ENCODE measurements at regions not wholly inside any gene's neighbourhood (a gene's known extent, or its start where the extent isn't known, plus 50 kb on each side); places are given as distances from the start of the nearest gene placed in this dataset.

GRCh38 chr10:33676606-33677339 lies 342.3 kb upstream of the NRP1 start:
- DNase-seq (ENCODE audit: insufficient read length, low spot score) (no peak), FAIRE-seq (no peak)
- TF ChIP-seq PAX5 (IDR thresholded peaks at IDR 0.05; ENCODE audit: insufficient read depth, low read length, severe bottlenecking): no peak
- no peak for TF ChIP-seq TAF1 (IDR thresholded peaks at IDR 0.05; ENCODE audit: low read depth, low read length)
- TF ChIP-seq SPI1 (IDR thresholded peaks at IDR 0.05; ENCODE audit: low read depth, low read length): no peak
- TF ChIP-seq POLR2A (IDR thresholded peaks at IDR 0.05; ENCODE audit: low read depth, low read length): no peak
- no peak for TF ChIP-seq POLR2AphosphoS5 (IDR thresholded peaks at IDR 0.05; ENCODE audit: low read depth, low read length)
- TF ChIP-seq POU2F2 (IDR thresholded peaks at IDR 0.05; ENCODE audit: low read depth, low read length): no peak

- DNase-seq (ENCODE audit: insufficient read length, low spot score) (no peak), FAIRE-seq (no peak)
- TF ChIP-seq TAF1 (IDR thresholded peaks at IDR 0.05; ENCODE audit: low read depth, low read length) (no peak), POLR2AphosphoS5 (IDR thresholded peaks at IDR 0.05; ENCODE audit: low read depth, low read length) (no peak), POU2F2 (IDR thresholded peaks at IDR 0.05; ENCODE audit: low read depth, low read length) (no peak), PAX5 (IDR thresholded peaks at IDR 0.05; ENCODE audit: insufficient read depth, low read length, severe bottlenecking) (no peak), POLR2A (IDR thresholded peaks at IDR 0.05; ENCODE audit: low read depth, low read length) (no peak), SPI1 (IDR thresholded peaks at IDR 0.05; ENCODE audit: low read depth, low read length) (no peak)
These were observed 340.6 kb upstream of the NRP1 start for GRCh38 chr10:33674986-33675599.

- no peak for FAIRE-seq
- no peak for DNase-seq (ENCODE audit: insufficient read length, low spot score)
These were observed 340.0 kb upstream of the NRP1 start for GRCh38 chr10:33674491-33674890.

GRCh38 chr10:33673839-33674415 lies 339.5 kb upstream of the NRP1 start:
- no peak for DNase-seq (ENCODE audit: insufficient read length, low spot score)
- no peak for FAIRE-seq
- TF ChIP-seq PAX5 (IDR thresholded peaks at IDR 0.05; ENCODE audit: insufficient read depth, low read length, severe bottlenecking): no peak
- no peak for TF ChIP-seq POU2F2 (IDR thresholded peaks at IDR 0.05; ENCODE audit: low read depth, low read length)
- no peak for TF ChIP-seq SPI1 (IDR thresholded peaks at IDR 0.05; ENCODE audit: low read depth, low read length)
- no peak for TF ChIP-seq POLR2A (IDR thresholded peaks at IDR 0.05; ENCODE audit: low read depth, low read length)
- no peak for TF ChIP-seq TAF1 (IDR thresholded peaks at IDR 0.05; ENCODE audit: low read depth, low read length)

More at GRCh38 chr10:33674491-33674890, 340.0 kb upstream of the NRP1 start:
- TF ChIP-seq SPI1 (IDR thresholded peaks at IDR 0.05; ENCODE audit: low read depth, low read length): no peak
- no peak for TF ChIP-seq POU2F2 (IDR thresholded peaks at IDR 0.05; ENCODE audit: low read depth, low read length)
- no peak for TF ChIP-seq TAF1 (IDR thresholded peaks at IDR 0.05; ENCODE audit: low read depth, low read length)
- no peak for TF ChIP-seq POLR2A (IDR thresholded peaks at IDR 0.05; ENCODE audit: low read depth, low read length)
- TF ChIP-seq PAX5 (IDR thresholded peaks at IDR 0.05; ENCODE audit: insufficient read depth, low read length, severe bottlenecking): no peak
- TF ChIP-seq POLR2AphosphoS5 (IDR thresholded peaks at IDR 0.05; ENCODE audit: low read depth, low read length): no peak

GRCh38 chr10:33669904-33670303 lies 335.4 kb upstream of the NRP1 start:
- DNase-seq (ENCODE audit: insufficient read length, low spot score): no peak
- FAIRE-seq: no peak

GRCh38 chr10:33666686-33667480 lies 332.4 kb upstream of the NRP1 start:
- FAIRE-seq: no peak
- DNase-seq (ENCODE audit: insufficient read length, low spot score): no peak
- TF ChIP-seq POU2F2 (IDR thresholded peaks at IDR 0.05; ENCODE audit: low read depth, low read length) (no peak), TAF1 (IDR thresholded peaks at IDR 0.05; ENCODE audit: low read depth, low read length) (no peak), SPI1 (IDR thresholded peaks at IDR 0.05; ENCODE audit: low read depth, low read length) (no peak), POLR2AphosphoS5 (IDR thresholded peaks at IDR 0.05; ENCODE audit: low read depth, low read length) (no peak), PAX5 (IDR thresholded peaks at IDR 0.05; ENCODE audit: insufficient read depth, low read length, severe bottlenecking) (no peak), POLR2A (IDR thresholded peaks at IDR 0.05; ENCODE audit: low read depth, low read length) (no peak)

More at GRCh38 chr10:33669904-33670303, 335.4 kb upstream of the NRP1 start:
- TF ChIP-seq POLR2AphosphoS5 (IDR thresholded peaks at IDR 0.05; ENCODE audit: low read depth, low read length) (no peak), SPI1 (IDR thresholded peaks at IDR 0.05; ENCODE audit: low read depth, low read length) (no peak), TAF1 (IDR thresholded peaks at IDR 0.05; ENCODE audit: low read depth, low read length) (no peak), POLR2A (IDR thresholded peaks at IDR 0.05; ENCODE audit: low read depth, low read length) (no peak), POU2F2 (IDR thresholded peaks at IDR 0.05; ENCODE audit: low read depth, low read length) (no peak), PAX5 (IDR thresholded peaks at IDR 0.05; ENCODE audit: insufficient read depth, low read length, severe bottlenecking) (no peak)

- TF ChIP-seq POLR2AphosphoS5 (IDR thresholded peaks at IDR 0.05; ENCODE audit: low read depth, low read length): no peak
- no peak for TF ChIP-seq PAX5 (IDR thresholded peaks at IDR 0.05; ENCODE audit: insufficient read depth, low read length, severe bottlenecking)
- no peak for TF ChIP-seq SPI1 (IDR thresholded peaks at IDR 0.05; ENCODE audit: low read depth, low read length)
- TF ChIP-seq POLR2A (IDR thresholded peaks at IDR 0.05; ENCODE audit: low read depth, low read length): no peak
- TF ChIP-seq POU2F2 (IDR thresholded peaks at IDR 0.05; ENCODE audit: low read depth, low read length): no peak
- FAIRE-seq: no peak
- no peak for DNase-seq (ENCODE audit: insufficient read length, low spot score)
These were observed 331.0 kb upstream of the NRP1 start for GRCh38 chr10:33665501-33665900.

GRCh38 chr10:33664070-33664469 lies 329.6 kb upstream of the NRP1 start:
- FAIRE-seq (no peak), DNase-seq (ENCODE audit: insufficient read length, low spot score) (no peak)
- TF ChIP-seq SPI1 (IDR thresholded peaks at IDR 0.05; ENCODE audit: low read depth, low read length) (no peak), TAF1 (IDR thresholded peaks at IDR 0.05; ENCODE audit: low read depth, low read length) (no peak), POLR2A (IDR thresholded peaks at IDR 0.05; ENCODE audit: low read depth, low read length) (no peak), PAX5 (IDR thresholded peaks at IDR 0.05; ENCODE audit: insufficient read depth, low read length, severe bottlenecking) (no peak), POU2F2 (IDR thresholded peaks at IDR 0.05; ENCODE audit: low read depth, low read length) (no peak), POLR2AphosphoS5 (IDR thresholded peaks at IDR 0.05; ENCODE audit: low read depth, low read length) (no peak)

Measured in GM12891 (cell line).